Testis (tissue), 2 donors: ENCODE measurements at regions not wholly inside any gene's neighbourhood (a gene's known extent, or its start where the extent isn't known, plus 50 kb on each side); places are given as distances from the start of the nearest gene placed in this dataset.

Experiments
- DNase-seq: peaks from one replicate; pipeline ENCODE4 v3.0.0-alpha.2; 2019
- H3K27ac ChIP-seq, 2 donors: fragments of 200-600 bp; sonication (generic); one replicate each; pipeline ENCODE4 v1.5.1; 2019
- H3K27me3 ChIP-seq: fragments of 200-600 bp; sonication (generic); one replicate; pipeline ENCODE4 v1.5.1; 2019
- H3K36me3 ChIP-seq: fragments of 200-600 bp; sonication (generic); one replicate; pipeline ENCODE4 v1.5.1; 2017; ENCODE audit warnings: low read depth; ENCODE audit errors: missing control alignments
- H3K4me1 ChIP-seq: fragments of 200-600 bp; sonication (generic); one replicate; pipeline ENCODE4 v1.5.1; 2019
- H3K4me3 ChIP-seq, 2 donors: fragments of 200-600 bp; sonication (generic); one replicate each; pipeline ENCODE4 v1.5.1; 2017 to 2019
- H3K9me3 ChIP-seq: fragments of 200-600 bp; sonication (generic); one replicate; pipeline ENCODE4 v1.5.1; 2017
- CTCF ChIP-seq, 3 experiments: fragments of 450-650 bp in 2 of 3; fragments of 200-600 bp in 1 of 3; sonication (generic) in 1 of 3; IDR thresholded peaks; one replicate each; pipeline ENCODE4 v1.5.1; 2016 to 2019; ENCODE audit warnings: antibody characterized with exemption in 3 of 3, mild to moderate bottlenecking in 2 of 3, moderate library complexity in 1 of 3
- POLR2A ChIP-seq: fragments of 450-650 bp; IDR thresholded peaks from one replicate; pipeline ENCODE4 v1.6.1; 2017; ENCODE audit warnings: antibody characterized with exemption, mild to moderate bottlenecking, moderate library complexity
- WGBS, 2 donors: methylation state at CpG; one replicate each; pipeline ENCODE4 v1.1.5; 2018; 5-methylcytosine and 5-hydroxymethylcytosine counted together
- intact Hi-C: fragments of 100-400 bp; cut with DNase I; formaldehyde crosslinking; loops from one replicate; pipeline ENCODE4 v1.15.1; 2023; ENCODE audit warnings: low total_unique reads

- no peak overlapping the region for H3K27ac ChIP-seq
- no peak overlapping the region for H3K4me3 ChIP-seq
- 48 to 61% methylated on average over 15 of the region's 15 CpGs for WGBS, 2 donors
- intact Hi-C loops: no loop called here
- no peaks in the 10 kb centered on the region for H3K36me3 ChIP-seq
- H3K9me3 ChIP-seq: no peaks in the 10 kb centered on the region
- TF ChIP-seq CTCF (IDR thresholded peaks at IDR 0.05) (no peak), POLR2A (no peak)
- DNase-seq: no peak
- H3K27me3 ChIP-seq: no peaks in the 10 kb centered on the region
- H3K4me1 ChIP-seq: no peaks in the 10 kb centered on the region
Observed at GRCh38 chr4:4668355-4669210, 126.7 kb upstream of the STX18 start.

- no peak overlapping the region for H3K27ac ChIP-seq
- no peak overlapping the region for H3K4me3 ChIP-seq
- TF ChIP-seq POLR2A (no peak), CTCF (IDR thresholded peaks at IDR 0.05) (no peak)
- H3K4me1 ChIP-seq: no peaks in the 10 kb centered on the region
- no peaks in the 10 kb centered on the region for H3K36me3 ChIP-seq
- 51 to 53% methylated on average over 14 of the region's 14 CpGs for WGBS, 2 donors
- H3K27me3 ChIP-seq: no peaks in the 10 kb centered on the region
- intact Hi-C loops: no loop called here
- no peak for DNase-seq
- H3K9me3 ChIP-seq: no peaks in the 10 kb centered on the region
Observed at GRCh38 chr4:4667622-4668081, 125.8 kb upstream of the STX18 start.

- no peak overlapping the region for H3K4me3 ChIP-seq
- intact Hi-C loops: no loop called here
- H3K36me3 ChIP-seq: no peaks in the 10 kb centered on the region
- no peaks in the 10 kb centered on the region for H3K4me1 ChIP-seq
- 32 to 37% methylated on average over 9 to 14 of the region's 14 CpGs for WGBS, 2 donors
- DNase-seq: no peak
- H3K27me3 ChIP-seq: no peaks in the 10 kb centered on the region
- H3K9me3 ChIP-seq: no peaks in the 10 kb centered on the region
- TF ChIP-seq POLR2A: no peak
- no peak for TF ChIP-seq CTCF (IDR thresholded peaks at IDR 0.05)
- no peak overlapping the region for H3K27ac ChIP-seq
Observed at GRCh38 chr4:4666693-4667621, 125.1 kb upstream of the STX18 start.

- no peaks in the 10 kb centered on the region for H3K9me3 ChIP-seq
- intact Hi-C loops: no loop called here
- no peak for TF ChIP-seq POLR2A
- H3K4me3 ChIP-seq: no peak overlapping the region
- 90 to 96% methylated on average over 7 of the region's 7 CpGs for WGBS, 2 donors
- no peaks in the 10 kb centered on the region for H3K27me3 ChIP-seq
- H3K27ac ChIP-seq: no peak overlapping the region
- no peaks in the 10 kb centered on the region for H3K4me1 ChIP-seq
- H3K36me3 ChIP-seq: no peaks in the 10 kb centered on the region
- no peak for DNase-seq
Observed at GRCh38 chr4:4666187-4666586, 124.3 kb upstream of the STX18 start.

GRCh38 chr4:4664234-4664633, 122.4 kb upstream of the STX18 start:
- WGBS, 2 donors: 88 to 96% methylated on average over 4 to 5 of the region's 5 CpGs
- no peaks in the 10 kb centered on the region for H3K4me1 ChIP-seq
- H3K4me3 ChIP-seq: no peak overlapping the region
- intact Hi-C loops: no loop called here
- H3K9me3 ChIP-seq: no peaks in the 10 kb centered on the region
- H3K27ac ChIP-seq: no peak overlapping the region
- H3K36me3 ChIP-seq: no peaks in the 10 kb centered on the region
- TF ChIP-seq CTCF (IDR thresholded peaks at IDR 0.05) (no peak), POLR2A (no peak)
- H3K27me3 ChIP-seq: no peaks in the 10 kb centered on the region
- DNase-seq: no peak
